ENCODE measurements at regions not wholly inside any gene's neighbourhood (a gene's known extent, or its start where the extent isn't known, plus 50 kb on each side); places are given as distances from the start of the nearest gene placed in this dataset.

DNA sequence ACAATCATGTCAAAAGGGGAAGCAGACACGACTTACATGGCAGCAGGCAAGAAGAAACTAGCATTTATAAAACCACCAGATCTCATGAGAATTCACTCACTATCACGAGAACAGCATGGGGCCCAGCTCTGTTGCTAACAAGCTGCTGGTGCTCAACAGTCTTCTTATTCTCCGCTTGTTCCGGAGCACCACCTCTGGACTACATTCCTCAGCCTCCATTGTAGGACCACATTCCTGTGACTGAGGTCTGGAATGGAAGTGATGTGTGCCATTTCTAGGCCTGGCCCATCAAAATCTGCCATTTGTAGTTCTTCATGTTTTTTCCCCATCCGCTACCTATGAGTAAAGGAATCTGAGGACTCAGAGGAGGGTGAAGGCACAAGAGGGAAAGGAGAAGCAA is 111.5 kb upstream of the PTCHD1 start:
- TF ChIP-seq TAF1 (IDR thresholded peaks at IDR 0.05; ENCODE audit: borderline replicate concordance, low read depth, low read length) = no peak
- no peak for TF ChIP-seq POLR2AphosphoS5 (IDR thresholded peaks at IDR 0.05; ENCODE audit: low read depth, low read length)
- no peak for TF ChIP-seq POLR2A (IDR thresholded peaks at IDR 0.05; ENCODE audit: low read depth, low read length)
